GM12878 (cell line): ENCODE measurements at regions not wholly inside any gene's neighbourhood (a gene's known extent, or its start where the extent isn't known, plus 50 kb on each side); places are given as distances from the start of the nearest gene placed in this dataset.

ENCODE experiments used
- BHLHE40 ChIP-seq, 2 experiments: fragments of 450-650 bp in 1 of 2; IDR thresholded peaks; 2 replicates each; pipeline ENCODE4 v1.6.1; 2011 to 2017; ENCODE audit warnings: low read depth in 2 of 2, borderline replicate concordance in 1 of 2, improper control_type of control experiment in 1 of 2, low read length in 1 of 2, mild to moderate bottlenecking in 1 of 2
- CHD2 ChIP-seq: IDR thresholded peaks from 2 replicates; pipeline ENCODE4 v1.6.1; 2011; ENCODE audit warnings: low read depth, low read length, improper control_type of control experiment, borderline replicate concordance
- CTCF ChIP-seq, 3 experiments: IDR thresholded peaks in 2 of 3; conservative IDR thresholded peaks in 1 of 3; 2 replicates each; pipeline ENCODE4 v1.5.1; 2011; ENCODE audit warnings: low read depth in 3 of 3, low read length in 3 of 3, mild to moderate bottlenecking in 3 of 3, control low read depth in 2 of 3, moderate library complexity in 2 of 3, inconsistent platforms in 1 of 3, mixed read lengths in 1 of 3; ENCODE audit not compliant: control insufficient read depth in 2 of 3, insufficient read depth in 1 of 3; ENCODE audit errors: extremely low read depth in 1 of 3
- ELK1 ChIP-seq: IDR thresholded peaks from 2 replicates; pipeline ENCODE4 v1.6.1; 2012; ENCODE audit warnings: low read depth, low read length, improper control_type of control experiment
- EP300 ChIP-seq, 2 experiments: fragments of 150-350 bp in 1 of 2; IDR thresholded peaks; 2 replicates each; pipeline ENCODE4 v1.6.1; 2011 to 2012; ENCODE audit warnings: low read depth in 2 of 2, low read length in 2 of 2, borderline replicate concordance in 1 of 2, improper control_type of control experiment in 1 of 2, inconsistent platforms in 1 of 2; ENCODE audit not compliant: control insufficient read depth in 1 of 2
- EZH2 ChIP-seq: IDR thresholded peaks from 2 replicates; pipeline ENCODE4 v1.6.1; 2012; ENCODE audit warnings: low read depth, mild to moderate bottlenecking, control low read depth, inconsistent platforms, low read length, borderline replicate concordance; ENCODE audit not compliant: control insufficient read depth
- HDAC2 ChIP-seq: fragments of 200-600 bp; sonication (generic); IDR thresholded peaks from 2 replicates; pipeline ENCODE4 v1.6.1; 2017
- MAX ChIP-seq: IDR thresholded peaks from 2 replicates; pipeline ENCODE4 v1.6.1; 2012; ENCODE audit warnings: low read depth, low read length, improper control_type of control experiment
- POU2F2 ChIP-seq: IDR thresholded peaks from 3 replicates; pipeline ENCODE4 v1.6.1; 2011; ENCODE audit warnings: low read depth, mild to moderate bottlenecking, low read length, borderline replicate concordance
- SIX5 ChIP-seq: IDR thresholded peaks from 2 replicates; pipeline ENCODE4 v1.6.1; 2011; ENCODE audit warnings: mild to moderate bottlenecking, low read depth, low read length, moderate library complexity; ENCODE audit not compliant: severe bottlenecking
- TAF1 ChIP-seq: IDR thresholded peaks from 2 replicates; pipeline ENCODE4 v1.6.1; 2011; ENCODE audit warnings: mild to moderate bottlenecking, low read depth, low read length, borderline replicate concordance
- TCF12 ChIP-seq: IDR thresholded peaks from 2 replicates; pipeline ENCODE4 v1.6.1; 2011; ENCODE audit warnings: low read depth, mild to moderate bottlenecking, low read length
- ZBED1 ChIP-seq: IDR thresholded peaks from 2 replicates; pipeline ENCODE4 v1.6.1; 2016; ENCODE audit warnings: borderline replicate concordance

GRCh38 chr3:5488771-5489170 lies 301.3 kb downstream of the EDEM1 start:
- no peak for TF ChIP-seq EZH2
- TF ChIP-seq ZBED1: no peak
- TF ChIP-seq MAX: no peak
- TF ChIP-seq HDAC2: no peak
- TF ChIP-seq BHLHE40 (IDR thresholded peaks at IDR 0.05; ENCODE audit: borderline replicate concordance in 1 of 2, low read depth in 2 of 2, low read length in 1 of 2): no peak
- no peak for TF ChIP-seq POU2F2
- no peak for TF ChIP-seq CTCF (IDR thresholded peaks at IDR 0.05 in 2 of 3, conservative IDR thresholded peaks at IDR 0.05 in 1 of 3; ENCODE audit: control insufficient read depth in 2 of 3, extremely low read depth in 1 of 3, insufficient read depth in 1 of 3, low read depth in 3 of 3, low read length in 3 of 3)
- no peak for TF ChIP-seq ELK1
- no peak for TF ChIP-seq SIX5
- TF ChIP-seq TCF12: no peak
- no peak for TF ChIP-seq CHD2
- no peak for TF ChIP-seq TAF1
- no peak for TF ChIP-seq EP300 (IDR thresholded peaks at IDR 0.05; ENCODE audit: borderline replicate concordance in 1 of 2, control insufficient read depth in 1 of 2, low read depth in 2 of 2, low read length in 2 of 2)
